AG09309 (cell line): ENCODE measurements at regions not wholly inside any gene's neighbourhood (a gene's known extent, or its start where the extent isn't known, plus 50 kb on each side); places are given as distances from the start of the nearest gene placed in this dataset.

Experiments
- DNase-seq: peaks from one replicate; pipeline ENCODE4 v3.0.0-alpha.2; 2010; ENCODE audit warnings: low read depth
- H3K4me3 ChIP-seq: 2 replicates; pipeline ENCODE4 v1.5.1; 2011; ENCODE audit warnings: mild to moderate bottlenecking, low read depth, low read length, moderate library complexity; ENCODE audit not compliant: control insufficient read depth
- TF ChIP-seq, protein P1 (sequence below): IDR thresholded peaks from 2 replicates; pipeline ENCODE4 v1.5.1; 2011; ENCODE audit warnings: mild to moderate bottlenecking, low read depth, low read length, inconsistent platforms; ENCODE audit not compliant: insufficient read depth, control insufficient read depth; ENCODE audit errors: missing control alignments

DNA sequence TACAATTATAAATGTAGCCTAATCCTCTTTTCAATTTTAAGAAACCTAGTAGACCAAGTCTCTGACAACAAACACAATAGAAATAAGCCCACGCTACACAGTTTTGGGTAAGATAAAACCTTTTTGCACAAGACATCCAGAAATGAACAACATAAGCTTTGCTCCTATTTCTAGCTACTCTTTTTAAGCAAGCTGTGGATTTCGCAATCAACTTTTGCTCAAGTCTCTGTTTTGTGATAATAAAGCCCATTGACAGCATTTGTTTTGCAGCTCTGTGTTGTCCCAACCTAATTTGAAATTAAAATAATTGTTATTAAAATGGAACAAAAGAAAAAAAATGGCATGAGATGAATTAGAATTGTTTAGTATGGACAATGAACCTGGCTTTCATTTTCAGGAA lies 287.9 kb upstream of the PUDP start:
- TF ChIP-seq, protein P1, sequence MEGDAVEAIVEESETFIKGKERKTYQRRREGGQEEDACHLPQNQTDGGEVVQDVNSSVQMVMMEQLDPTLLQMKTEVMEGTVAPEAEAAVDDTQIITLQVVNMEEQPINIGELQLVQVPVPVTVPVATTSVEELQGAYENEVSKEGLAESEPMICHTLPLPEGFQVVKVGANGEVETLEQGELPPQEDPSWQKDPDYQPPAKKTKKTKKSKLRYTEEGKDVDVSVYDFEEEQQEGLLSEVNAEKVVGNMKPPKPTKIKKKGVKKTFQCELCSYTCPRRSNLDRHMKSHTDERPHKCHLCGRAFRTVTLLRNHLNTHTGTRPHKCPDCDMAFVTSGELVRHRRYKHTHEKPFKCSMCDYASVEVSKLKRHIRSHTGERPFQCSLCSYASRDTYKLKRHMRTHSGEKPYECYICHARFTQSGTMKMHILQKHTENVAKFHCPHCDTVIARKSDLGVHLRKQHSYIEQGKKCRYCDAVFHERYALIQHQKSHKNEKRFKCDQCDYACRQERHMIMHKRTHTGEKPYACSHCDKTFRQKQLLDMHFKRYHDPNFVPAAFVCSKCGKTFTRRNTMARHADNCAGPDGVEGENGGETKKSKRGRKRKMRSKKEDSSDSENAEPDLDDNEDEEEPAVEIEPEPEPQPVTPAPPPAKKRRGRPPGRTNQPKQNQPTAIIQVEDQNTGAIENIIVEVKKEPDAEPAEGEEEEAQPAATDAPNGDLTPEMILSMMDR: no peak
- no peak overlapping the region for H3K4me3 ChIP-seq
- no peak for DNase-seq

DNA sequence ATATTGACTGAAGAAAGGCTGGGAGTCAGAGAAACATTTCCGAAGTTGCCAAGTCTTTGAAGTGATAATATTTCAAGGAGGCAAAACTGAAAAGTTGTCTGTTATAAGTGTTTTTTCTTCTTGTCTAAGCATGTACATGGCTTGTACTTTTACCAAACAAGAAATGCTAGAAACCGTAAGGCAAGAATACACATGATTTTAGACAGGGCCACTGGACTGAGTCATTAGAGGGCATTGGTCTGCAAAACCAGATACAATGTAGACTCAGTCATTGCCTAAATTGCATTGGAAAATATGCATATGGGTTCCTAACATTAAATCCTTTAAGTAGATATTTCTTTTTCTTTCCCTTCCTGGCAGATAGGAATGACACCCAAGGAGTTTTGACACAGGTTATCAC lies 284.9 kb upstream of the PUDP start:
- H3K4me3 ChIP-seq: no peak overlapping the region
- no peak for DNase-seq
- TF ChIP-seq, protein P1: no peak

DNA sequence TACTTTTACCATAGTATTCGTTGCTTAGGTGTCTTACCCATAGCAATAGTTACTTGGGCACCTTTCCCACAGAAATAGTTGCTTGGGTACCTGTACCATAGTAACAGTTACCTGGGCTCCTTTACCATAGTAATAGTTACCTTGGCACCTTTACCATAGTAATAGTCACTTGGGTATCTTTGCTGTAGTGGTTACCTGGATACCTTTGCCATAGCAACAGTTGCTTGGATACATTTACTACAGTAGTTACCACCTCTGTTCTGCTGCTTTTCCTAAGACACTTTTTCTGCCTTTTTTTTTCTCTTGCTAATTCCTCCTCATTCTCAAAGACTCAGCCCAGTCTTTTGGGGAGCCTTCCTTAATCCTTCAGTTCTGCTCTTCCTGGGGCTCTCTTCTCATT lies 272.8 kb upstream of the PUDP start:
- H3K4me3 ChIP-seq: no peak overlapping the region
- TF ChIP-seq, protein P1: no peak
- DNase-seq: no peak

DNA sequence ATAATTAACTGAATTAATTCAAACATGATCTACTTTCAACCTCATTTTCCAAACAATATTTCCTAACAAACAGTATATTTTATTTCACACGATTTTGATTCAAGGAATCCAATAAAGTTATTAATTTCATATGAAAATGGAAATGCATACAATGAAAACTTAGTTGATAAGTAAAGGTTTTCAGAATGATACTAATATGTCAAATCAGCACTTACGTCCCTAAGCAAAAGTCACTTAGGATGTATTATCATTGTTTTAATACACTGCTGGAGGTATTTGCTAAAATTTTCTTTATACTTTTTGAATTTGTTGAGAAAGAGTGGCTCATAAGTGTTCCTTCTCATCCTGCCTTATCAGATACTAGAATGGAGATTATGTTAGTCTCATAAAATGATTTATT lies 266.8 kb upstream of the PUDP start:
- H3K4me3 ChIP-seq: no peak overlapping the region
- TF ChIP-seq, protein P1: no peak
- DNase-seq: no peak

DNA sequence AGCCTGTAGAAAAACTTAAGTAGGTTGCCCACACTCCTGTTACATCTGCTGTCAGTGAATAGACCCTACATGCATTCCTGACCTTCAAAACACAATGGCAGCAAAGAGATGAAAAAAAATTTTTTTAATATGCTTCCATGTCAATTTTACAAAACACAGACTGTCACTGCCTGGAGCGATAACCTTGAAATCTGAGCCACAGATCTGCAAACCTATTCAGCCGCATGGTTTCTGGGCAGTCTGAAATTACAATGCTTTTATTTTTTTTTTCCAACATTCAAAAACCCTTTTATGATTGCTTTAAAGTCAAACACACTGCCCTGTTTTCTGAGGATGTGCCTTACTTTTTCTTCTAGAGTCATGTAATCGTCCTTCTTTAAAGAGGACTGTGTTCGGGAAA lies 264.9 kb upstream of the PUDP start:
- DNase-seq: no peak
- TF ChIP-seq, protein P1: no peak
- no peak overlapping the region for H3K4me3 ChIP-seq

DNA sequence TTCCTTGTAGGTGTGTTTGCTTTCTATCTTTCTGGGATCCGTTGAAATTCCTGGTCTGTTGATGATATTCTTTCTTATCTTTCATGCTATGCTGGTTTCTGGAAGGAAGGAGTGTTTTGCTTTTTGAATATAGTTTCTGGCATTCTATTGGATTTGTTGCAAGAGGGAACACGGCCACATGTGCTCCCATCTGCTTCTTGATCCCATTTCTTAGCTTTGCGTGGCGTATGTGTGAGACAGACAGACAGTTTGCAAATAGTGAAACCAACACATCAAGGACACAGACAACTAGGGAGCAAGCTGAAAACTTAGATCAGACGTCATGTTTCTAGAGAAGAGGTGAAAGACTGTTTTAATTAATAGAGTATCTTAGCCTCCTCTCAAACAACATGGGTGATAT lies 261.9 kb upstream of the PUDP start:
- no peak overlapping the region for H3K4me3 ChIP-seq
- TF ChIP-seq, protein P1: no peak
- no peak for DNase-seq

DNA sequence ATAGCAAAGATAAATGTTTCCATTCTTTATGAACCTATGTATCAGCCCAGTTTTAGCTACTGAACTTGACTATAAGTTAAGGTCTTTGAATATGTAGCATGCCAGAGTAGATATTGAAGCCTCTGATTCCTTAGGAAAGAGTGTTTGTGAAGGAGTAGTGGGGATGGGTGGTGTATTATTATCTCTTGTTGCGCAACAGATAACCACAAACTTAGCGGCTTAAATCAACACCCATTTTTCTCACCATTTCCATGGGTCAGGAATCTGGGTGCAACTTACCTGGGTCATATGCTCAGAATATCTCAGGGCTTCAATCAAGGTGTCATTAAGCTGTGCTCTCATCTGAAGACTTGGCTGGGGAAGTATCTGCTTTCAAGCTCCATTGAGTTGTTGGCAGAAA lies 251.4 kb upstream of the PUDP start:
- H3K4me3 ChIP-seq: no peak overlapping the region

More for the DNA sequence above, 251.4 kb upstream of the PUDP start:
- DNase-seq: no peak
- TF ChIP-seq, protein P1: no peak
